SW 1271 (cell line): ENCODE measurements at regions not wholly inside any gene's neighbourhood (a gene's known extent, or its start where the extent isn't known, plus 50 kb on each side); places are given as distances from the start of the nearest gene placed in this dataset.

Experiments used
- DNase-seq, 2 experiments: peaks; one replicate each; lab custom pipeline; 2025; lab: John Stamatoyannopoulos, UW

- DNase-seq = no peak
Measured at GRCh38 chr2:145344076-145344724, 824.3 kb upstream of the ZEB2 start.

- no peak for DNase-seq
Measured at GRCh38 chr2:145343287-145343686, 823.4 kb upstream of the ZEB2 start.

- no peak for DNase-seq
Measured at GRCh38 chr2:145341536-145341935, 821.6 kb upstream of the ZEB2 start.

DNA sequence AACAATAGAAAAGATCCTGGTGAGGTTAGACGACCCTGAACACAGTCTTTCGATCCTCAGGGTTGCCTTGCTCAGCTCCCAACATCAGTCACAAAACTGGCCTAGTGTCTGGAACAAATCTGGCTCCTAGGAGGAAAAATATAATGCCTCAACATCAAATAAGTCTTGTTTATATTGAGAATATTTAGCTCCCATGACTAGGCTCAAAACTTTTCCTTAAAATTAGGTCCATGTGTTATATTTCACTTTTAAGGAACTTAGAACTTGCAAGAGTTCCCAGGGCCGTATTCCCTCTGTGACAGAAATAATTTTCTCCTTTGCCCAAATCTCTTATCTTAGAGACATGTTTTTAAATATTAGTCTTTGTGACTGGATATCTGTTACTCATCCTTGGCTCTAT, 819.7 kb upstream of the ZEB2 start:
- no peak for DNase-seq

DNA sequence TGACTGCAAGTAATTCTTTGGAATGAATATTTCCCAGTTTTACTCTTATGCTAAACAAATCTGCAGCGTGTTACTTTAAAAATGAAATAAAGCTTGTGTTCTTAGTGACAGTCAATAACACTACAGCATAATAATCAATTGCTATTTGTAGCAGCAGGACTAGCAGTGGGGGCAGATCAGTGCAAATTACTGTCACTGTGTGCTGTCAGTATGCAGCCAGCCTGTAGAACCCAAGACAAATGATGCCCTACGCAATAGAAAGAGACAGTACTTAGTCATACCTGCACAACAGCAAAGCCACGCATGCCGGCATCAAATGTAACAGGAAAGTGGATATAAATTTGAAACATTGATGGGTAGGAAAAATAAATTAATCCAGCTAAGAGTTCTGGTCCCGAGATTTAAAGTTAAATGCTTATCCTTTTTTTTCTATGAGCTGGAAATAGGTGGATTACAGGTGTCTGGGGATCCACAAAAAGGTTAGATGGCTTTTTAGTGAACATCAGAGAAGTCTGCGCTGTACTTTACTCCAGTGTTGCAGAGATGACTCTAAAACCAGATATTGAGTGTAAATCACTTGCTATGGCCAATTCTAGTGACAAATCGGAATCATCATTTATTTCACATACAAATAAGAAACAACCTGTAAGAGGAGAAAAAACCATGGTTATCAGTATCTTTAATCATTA, 812.4 kb upstream of the ZEB2 start:
- no peak for DNase-seq

DNA sequence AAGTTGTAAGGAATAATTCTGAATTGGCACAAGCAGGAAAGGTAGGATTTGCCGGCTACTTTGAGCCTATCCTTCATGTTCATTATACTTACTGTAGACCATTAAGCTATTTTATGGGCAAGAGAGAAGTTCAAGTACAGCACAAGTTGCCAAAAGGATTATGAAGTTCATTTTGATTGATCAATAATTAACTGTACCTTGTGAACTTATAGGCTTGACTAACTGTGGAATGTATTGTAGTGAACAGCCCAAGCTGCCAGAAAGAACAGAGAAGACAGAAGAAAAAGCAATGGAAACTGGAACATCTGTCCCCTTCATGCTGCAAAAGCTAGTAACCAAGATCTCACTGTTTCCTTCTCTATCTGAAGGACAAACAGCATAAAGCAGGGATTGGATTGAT, 810.1 kb upstream of the ZEB2 start:
- no peak for DNase-seq

DNA sequence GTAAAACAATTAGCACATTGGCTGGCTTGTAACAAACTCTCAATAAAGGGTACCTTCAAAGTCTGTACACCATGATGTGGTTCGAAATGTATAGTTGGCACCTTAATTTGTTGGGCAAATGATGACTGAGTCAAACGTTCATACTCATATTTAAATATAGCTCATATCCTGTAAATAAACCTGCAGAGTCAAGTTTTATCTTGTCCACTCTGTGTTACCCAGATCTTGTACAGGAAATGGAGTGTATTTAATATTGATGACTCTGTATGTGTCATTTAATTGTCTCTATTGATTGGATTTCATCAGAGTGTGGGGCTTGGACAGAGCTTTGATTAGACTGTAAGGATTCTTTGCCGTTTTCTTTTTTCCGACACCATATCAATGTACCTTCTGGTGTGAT, 805.6 kb upstream of the ZEB2 start:
- DNase-seq = no peak

DNA sequence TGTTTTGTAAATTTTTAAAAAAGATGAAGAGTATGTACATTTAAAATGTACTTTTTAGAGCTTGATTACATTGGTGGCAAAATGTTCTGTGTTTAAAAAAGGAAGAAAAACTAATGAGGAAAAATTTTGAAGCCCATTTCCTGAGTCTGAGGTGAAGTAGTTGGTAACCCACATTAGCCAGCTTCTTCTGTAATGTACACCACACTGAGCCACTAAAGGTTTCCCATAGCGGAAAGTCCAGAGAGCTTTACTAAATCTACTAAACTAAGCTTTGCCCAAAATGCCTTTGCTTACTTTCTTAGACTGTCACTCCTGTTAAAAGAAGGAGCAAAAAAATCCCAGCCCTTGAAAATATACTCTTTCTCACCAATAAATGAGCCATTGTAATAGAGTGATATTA, 804.8 kb upstream of the ZEB2 start:
- DNase-seq = no peak

- DNase-seq = no peak
Measured at GRCh38 chr2:145323512-145323911, 803.6 kb upstream of the ZEB2 start.

GRCh38 chr2:145321344-145321743, 801.4 kb upstream of the ZEB2 start:
- no peak for DNase-seq

GRCh38 chr2:145316496-145316895, 796.6 kb upstream of the ZEB2 start:
- DNase-seq = no peak

DNA sequence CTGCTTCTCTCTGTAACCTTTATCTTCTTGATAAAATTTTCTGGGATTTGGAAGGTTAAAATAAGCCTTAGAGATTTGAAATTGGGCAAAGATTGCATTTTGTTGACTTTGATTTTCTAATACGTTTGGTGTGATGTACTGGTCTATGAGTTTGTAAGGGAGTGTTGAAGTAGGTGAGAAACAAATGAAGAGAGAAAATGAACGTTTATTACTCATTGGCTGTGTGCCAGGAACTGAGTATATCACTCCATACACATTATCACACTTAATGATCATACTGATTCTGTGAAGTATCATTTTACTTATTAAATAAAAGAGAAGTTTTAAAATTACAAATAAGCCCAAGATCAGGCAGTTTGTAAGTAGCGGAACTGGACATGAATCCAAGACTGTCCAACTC, 795.1 kb upstream of the ZEB2 start:
- DNase-seq = no peak

- no peak for DNase-seq
Measured at GRCh38 chr2:145314119-145314633, 794.3 kb upstream of the ZEB2 start.

DNA sequence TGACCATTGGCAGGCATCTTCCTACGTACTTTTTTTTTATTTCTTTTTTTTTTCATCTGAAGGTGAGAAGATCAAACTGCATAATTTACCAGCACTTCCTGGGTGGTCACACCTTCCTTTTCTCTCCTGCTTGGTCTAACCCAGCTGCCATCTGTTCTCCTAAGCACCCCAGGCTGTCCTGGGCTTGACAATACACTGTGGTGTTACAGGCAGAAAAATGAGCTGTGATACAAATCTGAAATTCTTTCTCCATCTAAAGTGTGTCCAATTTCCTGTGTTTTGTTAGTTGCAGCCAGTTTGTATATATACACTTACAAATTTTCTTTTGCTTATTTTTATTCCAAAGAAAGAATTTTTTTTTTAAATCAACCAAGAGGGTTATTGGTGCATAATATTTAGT, 786.0 kb upstream of the ZEB2 start:
- DNase-seq = no peak

DNA sequence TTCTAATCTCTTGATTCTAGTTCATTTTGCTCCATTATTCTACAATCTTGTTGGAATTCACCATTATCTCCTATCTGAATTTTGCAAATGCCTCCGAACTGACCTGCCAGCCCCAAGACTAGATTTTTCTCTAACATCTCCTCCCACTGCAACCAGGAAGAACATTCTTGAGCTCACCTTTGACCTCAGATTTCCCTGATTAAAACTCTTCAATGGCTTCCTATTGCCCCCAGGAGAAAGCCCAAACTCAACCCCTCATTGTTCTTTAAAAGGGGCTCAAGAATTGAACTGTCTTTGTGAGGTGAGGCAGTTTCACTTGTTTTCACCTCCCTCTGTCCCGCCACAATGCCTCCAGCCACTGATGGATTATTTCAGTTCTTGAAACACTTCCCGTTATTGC, 784.6 kb upstream of the ZEB2 start:
- DNase-seq = no peak

- DNase-seq = no peak
Measured at GRCh38 chr2:145303536-145303935, 783.6 kb upstream of the ZEB2 start.

- no peak for DNase-seq
Measured at GRCh38 chr2:145302886-145303285, 783.0 kb upstream of the ZEB2 start.

- no peak for DNase-seq
Measured at GRCh38 chr2:145302451-145302850, 782.5 kb upstream of the ZEB2 start.

DNA sequence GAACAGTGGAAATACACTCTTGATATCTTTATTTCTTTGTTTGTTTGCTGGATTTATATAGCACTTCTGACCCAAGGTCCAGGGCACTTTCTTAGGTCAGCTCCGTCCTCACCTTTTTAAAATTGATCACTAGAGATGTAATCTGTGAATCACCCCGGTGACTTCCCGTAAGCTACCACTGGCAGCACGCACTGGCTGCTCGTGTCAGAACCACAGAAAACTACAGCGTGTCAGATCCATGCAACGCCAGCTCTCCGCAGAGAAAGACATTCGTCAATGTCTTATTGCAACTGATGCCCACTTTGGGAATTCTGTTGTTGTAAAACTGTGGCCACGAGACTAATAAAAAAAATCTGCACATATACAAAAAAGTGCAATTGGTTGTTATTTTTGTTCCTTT, 779.4 kb upstream of the ZEB2 start:
- no peak for DNase-seq

DNA sequence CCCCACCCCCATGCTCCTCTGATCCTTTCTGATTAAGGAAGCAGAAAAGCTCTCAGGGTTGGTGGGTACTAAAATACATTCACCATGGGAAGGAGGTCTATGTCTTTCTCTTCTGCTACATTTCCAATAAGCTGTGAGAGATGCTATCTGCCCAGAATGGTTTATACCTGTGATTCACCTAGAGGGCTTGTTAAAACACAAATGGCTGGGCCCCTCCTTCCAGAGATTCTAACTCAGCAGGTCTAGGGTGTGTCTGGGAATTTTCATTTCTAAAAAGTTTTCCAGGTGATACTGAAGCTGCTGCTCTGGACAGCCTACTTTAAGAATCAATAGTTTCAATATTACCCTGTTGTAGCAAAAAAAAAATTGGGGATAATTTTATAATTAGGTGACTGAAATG, 772.2 kb upstream of the ZEB2 start:
- DNase-seq = no peak

GRCh38 chr2:145290986-145291385, 771.1 kb upstream of the ZEB2 start:
- DNase-seq = no peak

DNA sequence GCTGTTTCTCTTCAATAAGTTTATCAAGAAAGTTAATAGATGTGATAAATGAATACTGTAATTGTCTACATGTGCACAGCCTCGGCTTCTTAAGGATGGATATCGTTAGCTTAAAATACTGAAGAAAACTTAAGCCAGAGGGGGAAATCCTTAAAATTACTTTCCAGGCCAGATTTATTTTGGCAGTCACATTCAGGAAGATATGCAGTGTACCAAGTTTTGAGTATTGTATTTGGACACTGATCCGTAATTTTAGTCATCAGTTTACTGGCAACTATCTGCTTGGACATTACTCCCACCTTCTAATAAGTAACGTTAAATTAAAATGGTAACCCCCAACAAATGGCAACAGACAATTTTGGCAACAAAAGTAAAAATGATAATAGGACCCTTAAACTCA, 770.0 kb upstream of the ZEB2 start:
- no peak for DNase-seq

GRCh38 chr2:145288650-145289496, 769.0 kb upstream of the ZEB2 start:
- no peak for DNase-seq
